ENCODE measurements at regions not wholly inside any gene's neighbourhood (a gene's known extent, or its start where the extent isn't known, plus 50 kb on each side); places are given as distances from the start of the nearest gene placed in this dataset.

GRCh38 chr9:27703216-27703980 is 130.1 kb upstream of the C9orf72 start:
- H3K9me1 ChIP-seq (ENCODE audit: control insufficient read depth, insufficient read depth, low read length) = no peaks in the 10 kb centered on the region
- H3K9ac ChIP-seq (ENCODE audit: insufficient read depth in 1 of 2, low read depth in 2 of 2, low read length in 2 of 2) = no peak overlapping the region
- 0% methylated on average over 2 of the region's 2 CpGs for WGBS (ENCODE audit: insufficient coverage, low coverage, missing lambda C conversion rate)
- no peaks in the 10 kb centered on the region for H3K79me2 ChIP-seq (ENCODE audit: control insufficient read depth, insufficient read depth, low read length)
- H3K27me3 ChIP-seq (ENCODE audit: control insufficient read depth in 2 of 2, insufficient read depth in 2 of 2, low read length in 2 of 2) = no peaks in the 10 kb centered on the region
- no peak for DNase-seq (ENCODE audit: extremely low read depth in 1 of 4, low spot score in 3 of 4)
- no peaks in the 10 kb centered on the region for H3K9me3 ChIP-seq (replicated peaks; ENCODE audit: control insufficient read depth, insufficient read depth, low read depth, low read length)
- H3K27ac ChIP-seq (ENCODE audit: extremely low read depth, low read depth, low read length) = no peak overlapping the region
- no peaks in the 10 kb centered on the region for H3K36me3 ChIP-seq (ENCODE audit: control insufficient read depth, insufficient read depth, low read length)
- H3K4me1 ChIP-seq (replicated peaks in 1 of 2; ENCODE audit: control insufficient read depth in 2 of 2, insufficient read depth in 2 of 2, low read length in 2 of 2) = no peaks in the 10 kb centered on the region
- H2AFZ ChIP-seq (ENCODE audit: low read depth, low read length) = no peak overlapping the region
- H3K4me3 ChIP-seq = no peak overlapping the region
- ChIA-PET POLR2A (no interaction called here), CTCF (ENCODE audit: low intra/inter-chr PET ratio) (no interaction called here)
- intact Hi-C loops (cut with micrococcal nuclease) (no loop called here), in situ Hi-C loops (cut with MboI) (no loop called here)
- H3K4me2 ChIP-seq (ENCODE audit: insufficient read depth, low read length) = no peak overlapping the region
- no peaks in the 10 kb centered on the region for H4K20me1 ChIP-seq (replicated peaks; ENCODE audit: control insufficient read depth, insufficient read depth, low read length)
- no TSS peak for BruUV-seq (replicated peaks)
- ATAC-seq = no peak
- no peak for FAIRE-seq
- TF ChIP-seq SMARCA4 (IDR thresholded peaks at IDR 0.05) (no peak), SMC3 (conservative IDR thresholded peaks at IDR 0.05; ENCODE audit: insufficient read depth, low read depth, low read length) (no peak), ATF7 (IDR thresholded peaks at IDR 0.05) (no peak), POLR2B (IDR thresholded peaks at IDR 0.05; ENCODE audit: low read depth, partially characterized antibody) (no peak), ARID1B (IDR thresholded peaks at IDR 0.05) (no peak), GTF3C2 (IDR thresholded peaks at IDR 0.05; ENCODE audit: borderline replicate concordance, extremely low read depth, insufficient read length) (no peak), POLR3G (IDR thresholded peaks at IDR 0.05; ENCODE audit: extremely low read depth, insufficient read length, insufficient replicate concordance) (no peak), ETV6 (IDR thresholded peaks at IDR 0.05; ENCODE audit: borderline replicate concordance in 1 of 2, low read depth in 2 of 2, low read length in 1 of 2) (no peak), ETV6 (CRISPR knock-in tag; IDR thresholded peaks at IDR 0.05; ENCODE audit: borderline replicate concordance) (no peak), MEF2D (tag; conservative IDR thresholded peaks at IDR 0.05; ENCODE audit: low read depth) (no peak), SIRT6 (IDR thresholded peaks at IDR 0.05; ENCODE audit: low read depth, low read length) (no peak), ZBTB9 (CRISPR knock-in tag; IDR thresholded peaks at IDR 0.05) (no peak), THAP7 (CRISPR knock-in tag; IDR thresholded peaks at IDR 0.05) (no peak), NEUROD1 (IDR thresholded peaks at IDR 0.05; ENCODE audit: borderline replicate concordance, low read depth, low read length, partially characterized antibody) (no peak), HDGF (IDR thresholded peaks at IDR 0.05) (no peak), ZNF639 (CRISPR knock-in tag; conservative IDR thresholded peaks at IDR 0.05 in 1 of 2, IDR thresholded peaks at IDR 0.05 in 1 of 2) (no peak), HLTF (IDR thresholded peaks at IDR 0.05) (no peak)

Measured in K562 (cell line).